GM13976 (cell line): ENCODE measurements at regions not wholly inside any gene's neighbourhood (a gene's known extent, or its start where the extent isn't known, plus 50 kb on each side); places are given as distances from the start of the nearest gene placed in this dataset.

Source experiments
- DNase-seq: peaks from one replicate; pipeline ENCODE4 v3.0.0; 2012; ENCODE audit warnings: low spot score
- in situ Hi-C: fragments of 300-500 bp; cut with MboI; formaldehyde crosslinking; loops from one replicate; pipeline ENCODE4 v1.12.0; 2022; ENCODE audit warnings: low sequenced_read_pairs, mixed read lengths, inconsistent platforms; ENCODE audit not compliant: unreplicated experiment
- TF ChIP-seq, protein P1 (sequence below): IDR thresholded peaks from 2 replicates; pipeline ENCODE4 v1.5.1; 2012; ENCODE audit warnings: borderline replicate concordance, mild to moderate bottlenecking; ENCODE audit not compliant: insufficient read depth; ENCODE audit errors: extremely low read depth, missing control alignments, control extremely low read depth

DNA sequence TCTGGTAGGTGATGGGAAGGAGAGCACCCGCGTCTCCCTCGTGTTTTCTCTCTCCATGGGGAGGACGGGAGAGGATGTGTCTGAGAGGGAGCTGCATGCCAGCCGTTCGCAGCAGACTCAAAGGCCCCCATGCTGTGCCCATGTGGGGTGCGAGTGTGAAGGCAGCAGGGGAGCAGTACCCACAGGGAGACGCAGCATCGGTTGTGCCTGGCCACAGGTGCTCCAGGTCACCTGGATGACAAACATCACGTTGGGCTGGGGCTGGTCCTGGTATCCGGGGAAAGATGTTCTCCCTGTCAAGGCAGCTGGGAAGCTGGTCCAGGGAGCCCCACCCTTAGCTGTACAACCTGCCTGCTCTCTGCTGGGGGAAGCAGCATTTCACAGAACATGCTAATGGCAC, 119.5 kb upstream of the SALL3 start:
- TF ChIP-seq, protein P1, sequence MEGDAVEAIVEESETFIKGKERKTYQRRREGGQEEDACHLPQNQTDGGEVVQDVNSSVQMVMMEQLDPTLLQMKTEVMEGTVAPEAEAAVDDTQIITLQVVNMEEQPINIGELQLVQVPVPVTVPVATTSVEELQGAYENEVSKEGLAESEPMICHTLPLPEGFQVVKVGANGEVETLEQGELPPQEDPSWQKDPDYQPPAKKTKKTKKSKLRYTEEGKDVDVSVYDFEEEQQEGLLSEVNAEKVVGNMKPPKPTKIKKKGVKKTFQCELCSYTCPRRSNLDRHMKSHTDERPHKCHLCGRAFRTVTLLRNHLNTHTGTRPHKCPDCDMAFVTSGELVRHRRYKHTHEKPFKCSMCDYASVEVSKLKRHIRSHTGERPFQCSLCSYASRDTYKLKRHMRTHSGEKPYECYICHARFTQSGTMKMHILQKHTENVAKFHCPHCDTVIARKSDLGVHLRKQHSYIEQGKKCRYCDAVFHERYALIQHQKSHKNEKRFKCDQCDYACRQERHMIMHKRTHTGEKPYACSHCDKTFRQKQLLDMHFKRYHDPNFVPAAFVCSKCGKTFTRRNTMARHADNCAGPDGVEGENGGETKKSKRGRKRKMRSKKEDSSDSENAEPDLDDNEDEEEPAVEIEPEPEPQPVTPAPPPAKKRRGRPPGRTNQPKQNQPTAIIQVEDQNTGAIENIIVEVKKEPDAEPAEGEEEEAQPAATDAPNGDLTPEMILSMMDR: no peak
- no peak for DNase-seq
- in situ Hi-C loops: no loop called here

DNA sequence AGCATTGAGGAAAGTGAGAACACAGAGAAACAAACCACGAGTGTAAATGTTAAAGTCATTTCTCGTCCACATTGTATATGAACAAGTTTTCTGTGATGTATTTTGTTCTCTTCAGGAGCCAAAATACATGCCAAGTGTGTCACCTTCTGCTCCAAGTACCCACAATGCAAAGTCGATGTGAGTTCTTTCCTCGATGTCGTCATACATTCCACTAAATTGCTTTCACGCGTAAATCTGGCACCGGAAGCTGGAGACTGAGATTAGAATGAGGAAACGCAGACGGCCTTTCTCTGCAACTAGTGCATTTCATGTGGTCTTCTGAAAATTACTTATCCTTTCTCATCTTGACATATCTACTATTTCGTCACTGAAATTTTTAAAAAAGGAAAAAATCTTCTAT, 118.5 kb upstream of the SALL3 start:
- TF ChIP-seq, protein P1: no peak
- in situ Hi-C loops: no loop called here
- DNase-seq: no peak

DNA sequence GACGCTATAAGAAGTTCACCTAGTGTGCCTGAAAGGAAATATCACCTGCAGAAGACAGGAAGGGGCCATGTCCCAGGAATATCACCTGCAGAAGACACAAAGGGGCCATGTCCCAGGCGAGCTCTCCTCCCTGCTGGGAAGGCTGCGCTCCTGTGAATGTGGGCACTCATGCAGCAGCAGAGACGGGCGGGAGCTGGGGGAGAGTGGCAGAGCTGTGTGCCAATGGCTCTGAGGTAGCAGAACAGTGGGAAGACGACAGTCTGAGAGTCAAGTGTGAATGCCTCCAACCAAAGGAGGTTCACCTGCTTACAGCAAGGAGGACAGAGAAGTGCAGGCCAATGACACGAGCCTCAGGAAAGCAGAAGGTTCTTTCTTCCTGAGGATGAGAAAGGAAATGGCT, 117.9 kb upstream of the SALL3 start:
- no peak for DNase-seq
- TF ChIP-seq, protein P1: no peak
- in situ Hi-C loops: no loop called here

DNA sequence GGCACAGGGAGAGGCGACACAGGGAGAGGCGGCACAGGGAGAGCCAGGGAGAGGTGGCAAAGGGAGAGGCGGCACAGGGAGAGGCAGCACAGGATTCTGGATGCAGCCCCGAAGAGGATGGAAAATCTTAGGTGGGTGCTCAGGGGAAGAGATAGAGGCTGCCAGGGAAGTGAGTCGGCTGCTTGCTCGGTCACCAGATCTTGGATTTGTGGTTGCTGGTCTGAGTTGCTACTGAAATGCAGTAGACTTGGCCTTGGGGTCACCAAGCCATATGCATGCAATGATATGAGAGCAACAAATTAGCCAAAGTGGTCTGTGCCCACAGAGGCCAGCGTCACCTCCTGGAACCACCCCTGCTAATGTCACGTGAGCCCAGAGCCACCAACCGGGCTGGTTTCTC, 117.2 kb upstream of the SALL3 start:
- no peak for DNase-seq
- TF ChIP-seq, protein P1: no peak
- in situ Hi-C loops: no loop called here

DNA sequence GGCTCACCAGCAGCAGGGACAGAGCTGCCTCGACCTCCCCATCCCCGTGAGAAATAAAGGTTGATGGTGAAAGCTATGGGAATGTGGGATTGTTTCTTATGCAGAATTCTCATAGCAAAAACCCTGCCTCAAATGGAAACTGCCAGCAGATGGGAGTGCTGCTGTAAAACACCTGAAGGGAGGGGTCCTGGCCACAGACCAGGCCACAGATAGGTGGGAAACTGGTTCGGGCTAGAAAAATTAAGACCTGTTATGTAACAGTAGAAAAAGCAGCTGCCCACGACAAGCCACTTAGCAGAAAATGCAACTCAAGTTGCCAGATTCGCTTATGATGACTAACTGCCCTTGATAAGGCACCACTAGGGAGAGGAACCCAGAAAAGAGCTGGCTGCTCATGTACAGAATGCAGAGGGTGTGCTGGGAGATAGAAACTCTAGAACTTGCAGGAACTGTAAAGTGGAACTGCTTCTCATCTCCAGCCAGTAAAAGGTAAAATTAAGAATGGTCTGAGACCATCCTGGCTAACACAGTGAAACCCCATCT, 114.5 kb upstream of the SALL3 start:
- TF ChIP-seq, protein P1: no peak
- no peak for DNase-seq
- in situ Hi-C loops: no loop called here

DNA sequence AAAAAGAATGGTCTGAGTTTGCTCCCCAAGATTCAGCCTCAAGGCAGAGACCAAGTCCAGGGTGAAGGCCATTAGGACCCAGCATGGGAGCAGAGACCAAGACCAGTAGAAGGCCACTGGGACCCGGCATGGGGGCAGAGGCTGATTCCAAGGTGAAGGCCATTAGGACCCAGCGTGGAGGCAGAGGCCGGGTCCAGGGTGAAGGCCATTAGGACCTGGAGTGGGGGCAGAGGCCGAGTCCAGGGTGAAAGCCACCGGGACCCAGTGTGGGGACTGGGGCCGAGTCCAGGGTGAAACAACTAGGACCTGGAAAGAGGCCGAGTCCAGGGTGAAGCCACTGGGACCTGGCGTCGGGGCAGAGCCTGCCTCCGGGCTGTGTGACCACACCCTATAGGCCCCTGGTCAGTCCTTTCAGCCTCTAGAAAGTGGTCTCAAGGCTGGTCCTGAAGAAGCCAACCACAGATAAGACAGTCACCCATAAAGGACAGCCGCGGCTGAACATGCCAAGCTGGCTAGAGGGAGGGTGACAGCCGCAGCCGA, 113.8 kb upstream of the SALL3 start:
- TF ChIP-seq, protein P1: no peak
- DNase-seq: no peak
- in situ Hi-C loops: no loop called here
